ENCODE measurements at regions not wholly inside any gene's neighbourhood (a gene's known extent, or its start where the extent isn't known, plus 50 kb on each side); places are given as distances from the start of the nearest gene placed in this dataset.

GRCh38 chr11:81339521-81339920 lies 1394.1 kb downstream of the FAM181B start:
- TF ChIP-seq CTCF (IDR thresholded peaks at IDR 0.05) (no peak), POLR2AphosphoS5 (IDR thresholded peaks at IDR 0.05; ENCODE audit: low read depth, low read length) (no peak), SIN3A (IDR thresholded peaks at IDR 0.05; ENCODE audit: borderline replicate concordance, insufficient read depth, low read depth, low read length) (no peak), REST (IDR thresholded peaks at IDR 0.05; ENCODE audit: insufficient read depth in 1 of 2, low read depth in 2 of 2, low read length in 1 of 2) (no peak), TCF7L2 (IDR thresholded peaks at IDR 0.05; ENCODE audit: low read depth, low read length) (no peak)

Data from Panc1 (cell line).